SK-N-MC (cell line): ENCODE measurements at regions not wholly inside any gene's neighbourhood (a gene's known extent, or its start where the extent isn't known, plus 50 kb on each side); places are given as distances from the start of the nearest gene placed in this dataset.
"Not testable (repeated sequence)": the region's sequence is repeated elsewhere in the genome, so short reads cannot be mapped to it uniquely, and the experiment has no call there.

Experiments
- DNase-seq: peaks from one replicate; pipeline ENCODE4 v3.0.0-alpha.2; 2011; ENCODE audit warnings: low read depth, low spot score
- H3K27ac ChIP-seq: fragments of 200-600 bp; sonication (generic); 2 replicates; pipeline ENCODE4 v1.5.1; 2016; ENCODE audit warnings: mixed run types
- H3K36me3 ChIP-seq: fragments of 200-600 bp; sonication (generic); 2 replicates; pipeline ENCODE4 v1.6.1; 2017; ENCODE audit warnings: antibody characterized with exemption, low read length, mixed read lengths; ENCODE audit not compliant: insufficient read depth
- H3K4me3 ChIP-seq: fragments of 200-600 bp; sonication (generic); 2 replicates; pipeline ENCODE4 v1.5.1; 2016
- H3K9ac ChIP-seq: fragments of 200-600 bp; sonication (generic); 2 replicates; pipeline ENCODE4 v1.8.0; 2017; ENCODE audit warnings: mixed run types, mixed read lengths; ENCODE audit not compliant: insufficient read length
- H3K9me3 ChIP-seq: fragments of 200-600 bp; sonication (generic); 2 replicates; pipeline ENCODE4 v1.6.1; 2017; ENCODE audit warnings: low read depth, mild to moderate bottlenecking, antibody characterized with exemption, low read length, moderate library complexity, mixed read lengths
- EZH2 ChIP-seq: fragments of 200-600 bp; sonication (generic); IDR thresholded peaks from one replicate; pipeline ENCODE4 v1.6.1; 2017; ENCODE audit warnings: antibody characterized with exemption
- FOXP2 ChIP-seq: optimal IDR thresholded peaks from 2 replicates; pipeline ENCODE3; 2011; ENCODE audit warnings: mild to moderate bottlenecking, moderate library complexity; ENCODE audit not compliant: insufficient read depth; ENCODE audit errors: extremely low read length, control extremely low read depth
- POLR2AphosphoS5 ChIP-seq: IDR thresholded peaks from 2 replicates; pipeline ENCODE4 v1.6.1; 2012; ENCODE audit warnings: mild to moderate bottlenecking, low read depth, low read length, borderline replicate concordance

DNA sequence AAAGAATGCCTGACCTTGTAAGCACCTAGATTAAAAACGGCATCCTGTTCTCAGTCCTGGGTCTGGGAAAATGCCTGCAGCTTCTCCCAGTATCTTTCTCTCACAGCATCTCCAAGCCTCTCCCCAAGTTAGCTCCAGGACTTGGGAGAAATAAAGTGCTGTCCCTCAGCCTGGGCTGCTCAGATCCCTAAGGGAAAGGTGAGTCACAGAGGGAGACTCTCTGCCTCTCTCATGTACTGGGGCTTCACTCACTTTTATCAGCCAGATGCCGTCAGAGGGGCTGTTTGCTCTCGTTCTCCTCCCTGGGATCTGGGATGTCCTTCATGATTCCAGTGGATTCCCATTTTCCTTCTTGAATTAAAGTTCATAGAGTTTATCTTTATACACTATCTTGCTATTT is 293.6 kb downstream of the COL12A1 start:
- DNase-seq: no peak
- TF ChIP-seq FOXP2: no peak
- no peak for TF ChIP-seq POLR2AphosphoS5
- TF ChIP-seq EZH2: no peak
- no peak overlapping the region for H3K4me3 ChIP-seq
- H3K9ac ChIP-seq: no peak overlapping the region
- H3K9me3 ChIP-seq: no peaks in the 10 kb centered on the region
- H3K27ac ChIP-seq: no peak overlapping the region
- H3K36me3 ChIP-seq: no peaks in the 10 kb centered on the region

DNA sequence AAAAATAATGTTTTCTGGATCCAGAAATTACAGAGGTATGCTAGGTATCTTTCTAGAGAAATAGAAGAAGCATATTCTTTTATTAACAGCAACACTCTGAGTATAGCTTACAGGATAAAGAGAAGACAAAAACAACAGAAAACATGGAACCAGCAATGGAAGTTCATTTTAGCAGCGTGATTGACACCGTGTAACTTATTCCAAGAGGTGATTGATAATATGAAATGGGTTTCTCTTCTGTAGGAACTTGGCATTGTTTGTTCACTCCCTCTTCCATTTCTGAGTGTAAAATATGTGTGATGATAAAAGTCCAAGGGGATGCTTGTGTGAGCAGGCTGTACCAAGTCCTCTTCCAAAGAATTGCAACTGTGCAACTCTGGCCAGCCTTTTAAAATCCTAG is 303.0 kb downstream of the COL12A1 start:
- no peaks in the 10 kb centered on the region for H3K9me3 ChIP-seq
- no peak overlapping the region for H3K9ac ChIP-seq
- no peaks in the 10 kb centered on the region for H3K36me3 ChIP-seq
- TF ChIP-seq EZH2 (no peak), POLR2AphosphoS5 (no peak), FOXP2 (no peak)
- no peak overlapping the region for H3K27ac ChIP-seq
- DNase-seq: no peak
- no peak overlapping the region for H3K4me3 ChIP-seq

DNA sequence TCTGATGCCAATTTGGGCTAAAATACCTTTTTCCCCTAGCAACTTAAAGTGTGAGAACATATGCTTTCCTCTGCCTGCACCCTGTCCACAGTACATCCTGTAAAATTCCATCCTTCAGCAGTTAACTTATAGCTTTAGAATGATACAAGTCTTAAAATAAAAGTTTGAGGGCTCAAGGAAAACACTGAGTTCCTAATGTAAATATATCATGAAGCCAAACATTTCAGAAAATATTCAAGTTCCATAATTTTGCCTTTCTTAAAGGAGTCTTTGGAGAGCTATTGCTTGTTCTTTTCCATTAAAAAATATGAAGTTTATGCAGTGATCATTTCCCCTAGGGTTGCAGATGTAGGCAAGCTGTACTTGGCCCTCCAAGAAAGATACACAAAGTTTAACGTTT is 303.8 kb downstream of the COL12A1 start:
- TF ChIP-seq EZH2: no peak
- TF ChIP-seq FOXP2: no peak
- no peak for TF ChIP-seq POLR2AphosphoS5
- Histone ChIP-seq H3K9me3 (no peaks in the 10 kb centered on the region), H3K27ac (no peak overlapping the region), H3K4me3 (no peak overlapping the region), H3K36me3 (no peaks in the 10 kb centered on the region), H3K9ac (no peak overlapping the region)
- DNase-seq: no peak

DNA sequence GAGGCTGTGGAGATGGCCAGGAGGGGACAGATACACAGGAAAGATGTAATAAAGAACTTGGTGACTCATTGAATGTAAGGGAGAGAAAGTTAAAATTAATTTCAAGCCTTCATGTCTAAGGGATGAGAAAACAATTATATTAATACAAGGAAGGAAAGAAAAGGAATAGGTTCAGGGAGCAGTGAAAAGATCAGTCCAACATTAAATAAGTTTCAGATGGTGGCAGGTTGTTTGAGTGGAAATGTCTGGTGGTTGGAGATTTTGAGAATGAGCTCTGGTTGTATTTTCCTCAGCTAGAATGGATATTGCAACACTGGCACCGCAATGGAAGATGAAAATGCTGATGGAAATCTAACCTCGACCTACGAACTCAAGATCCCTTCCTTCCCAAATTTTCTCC is 304.3 kb downstream of the COL12A1 start:
- Histone ChIP-seq H3K9me3 (no peaks in the 10 kb centered on the region), H3K27ac (no peak overlapping the region), H3K9ac (no peak overlapping the region), H3K4me3 (no peak overlapping the region), H3K36me3 (no peaks in the 10 kb centered on the region)
- no peak for DNase-seq
- no peak for TF ChIP-seq FOXP2
- no peak for TF ChIP-seq EZH2
- TF ChIP-seq POLR2AphosphoS5: no peak

DNA sequence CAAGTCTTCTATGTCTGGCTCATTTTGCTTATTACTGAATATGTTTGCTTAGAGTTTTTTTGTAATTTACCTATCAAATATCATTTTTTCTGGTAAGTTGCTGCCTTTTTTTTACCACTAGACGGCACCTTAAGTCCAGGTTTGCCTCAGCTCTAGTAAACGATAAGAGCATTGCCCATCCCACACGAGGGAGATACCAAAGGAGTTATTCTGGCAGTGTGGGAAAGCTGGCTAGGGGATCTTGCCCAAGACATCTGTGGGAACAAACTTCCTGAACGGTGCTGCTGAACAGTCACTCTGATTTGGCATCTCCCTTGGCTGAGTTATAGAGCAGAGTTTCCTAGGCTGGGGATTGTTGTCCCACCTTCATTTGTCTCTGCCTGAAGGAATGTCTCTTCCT is 306.4 kb downstream of the COL12A1 start:
- Histone ChIP-seq H3K36me3 (no peaks in the 10 kb centered on the region), H3K4me3 (no peak overlapping the region), H3K9me3 (no peaks in the 10 kb centered on the region), H3K27ac (no peak overlapping the region), H3K9ac (no peak overlapping the region)
- TF ChIP-seq FOXP2 (no peak), EZH2 (no peak), POLR2AphosphoS5 (no peak)
- DNase-seq: no peak

DNA sequence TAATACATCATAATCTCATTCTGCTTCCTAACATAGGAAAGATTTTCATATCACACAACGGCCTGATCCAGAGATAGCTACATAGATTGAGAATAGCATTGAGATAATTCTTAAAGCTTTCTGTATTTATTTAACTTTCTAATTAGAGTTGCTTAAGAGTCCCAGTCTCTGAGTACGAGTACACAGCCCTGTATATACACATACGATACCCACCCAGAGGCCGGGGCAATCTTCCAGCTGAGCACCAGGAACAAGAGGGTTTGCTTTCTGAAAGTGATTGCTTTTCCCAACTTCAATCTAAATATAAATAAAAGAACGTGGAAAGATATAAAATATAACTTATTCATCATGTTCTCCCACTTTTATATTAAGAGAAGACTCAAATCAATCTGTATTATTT is 313.8 kb downstream of the COL12A1 start:
- H3K27ac ChIP-seq: no peak overlapping the region
- no peak overlapping the region for H3K4me3 ChIP-seq
- DNase-seq: no peak
- TF ChIP-seq EZH2: no peak
- H3K9ac ChIP-seq: no peak overlapping the region
- H3K36me3 ChIP-seq: no peaks in the 10 kb centered on the region
- no peaks in the 10 kb centered on the region for H3K9me3 ChIP-seq

DNA sequence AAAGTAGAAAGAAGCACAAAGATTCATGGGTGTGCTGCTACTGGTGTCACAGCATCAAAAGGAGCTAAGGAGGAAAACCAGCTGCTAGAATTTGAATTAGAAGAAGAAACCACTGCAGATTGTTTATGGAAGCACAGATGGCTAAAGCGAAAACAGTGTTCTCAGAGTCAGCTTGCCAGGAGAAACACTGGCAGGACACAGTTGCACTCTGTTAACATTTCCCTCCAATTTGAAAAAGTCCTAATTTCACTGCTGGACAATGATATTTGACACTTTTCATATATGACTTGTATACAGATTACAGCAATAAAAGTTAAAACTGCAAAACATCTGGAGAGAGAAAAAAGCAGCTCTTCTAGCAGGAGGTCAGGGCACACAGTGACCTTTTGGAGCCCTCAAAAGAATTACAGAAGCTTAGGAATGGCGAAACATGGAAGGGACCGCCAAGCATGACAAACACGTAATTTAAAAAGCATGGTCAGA is 314.5 kb downstream of the COL12A1 start:
- Histone ChIP-seq H3K36me3 (no peaks in the 10 kb centered on the region), H3K9me3 (no peaks in the 10 kb centered on the region), H3K27ac (no peak overlapping the region), H3K9ac (no peak overlapping the region), H3K4me3 (no peak overlapping the region)
- no peak for DNase-seq
- TF ChIP-seq EZH2 (no peak), FOXP2 (no peak), POLR2AphosphoS5 (no peak)

DNA sequence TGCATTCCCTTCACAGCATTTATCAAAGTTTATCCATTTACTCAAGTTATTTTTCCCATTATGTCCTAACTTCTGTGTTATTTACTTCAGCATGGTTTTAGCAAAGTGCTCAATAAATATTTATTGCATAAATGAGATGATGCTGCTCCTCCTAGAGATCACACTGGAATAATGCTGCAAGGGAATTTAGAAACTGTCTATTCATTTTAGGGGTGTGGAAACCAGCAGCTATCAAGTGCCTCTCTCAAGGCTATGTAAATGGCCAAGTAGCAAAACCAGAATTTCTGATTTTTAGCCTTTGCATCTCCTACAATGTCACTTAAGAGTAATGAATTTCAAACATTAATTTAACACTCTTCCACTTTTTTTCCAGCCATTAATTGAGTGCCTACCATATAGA is 316.2 kb downstream of the COL12A1 start:
- Histone ChIP-seq H3K9me3 (no peaks in the 10 kb centered on the region), H3K36me3 (no peaks in the 10 kb centered on the region), H3K9ac (no peak overlapping the region), H3K27ac (no peak overlapping the region), H3K4me3 (no peak overlapping the region)
- no peak for DNase-seq
- TF ChIP-seq POLR2AphosphoS5 (no peak), FOXP2 (no peak), EZH2 (no peak)

DNA sequence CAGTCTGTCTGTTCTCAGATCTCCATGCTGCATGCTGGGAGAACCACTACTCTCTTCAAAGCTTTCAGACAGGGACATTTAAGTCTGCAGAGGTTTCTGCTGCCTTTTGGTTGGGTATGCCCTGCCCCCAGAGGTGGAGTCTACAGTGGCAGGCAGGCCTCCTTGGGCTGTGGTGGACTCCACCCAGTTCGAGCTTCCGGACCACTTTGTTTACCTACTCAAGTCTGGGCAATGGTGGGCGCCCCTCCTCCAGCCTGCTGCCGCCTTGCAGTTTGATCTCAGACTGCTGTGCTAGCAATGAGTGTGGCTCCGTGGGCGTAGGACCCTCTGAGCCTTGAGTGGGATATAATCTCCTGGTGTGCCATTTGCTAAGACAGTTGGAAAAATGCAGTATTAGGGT is 317.1 kb downstream of the COL12A1 start:
- not testable (repeated sequence) for H3K36me3 ChIP-seq, H3K27ac ChIP-seq, H3K4me3 ChIP-seq, DNase-seq, H3K9me3 ChIP-seq, H3K9ac ChIP-seq
